GM10266 (cell line): ENCODE measurements at regions not wholly inside any gene's neighbourhood (a gene's known extent, or its start where the extent isn't known, plus 50 kb on each side); places are given as distances from the start of the nearest gene placed in this dataset.

Source experiments
- DNase-seq: peaks from one replicate; pipeline ENCODE4 v3.0.0; 2012; ENCODE audit errors: extremely low spot score
- TF ChIP-seq, protein P1 (sequence below): IDR thresholded peaks from 2 replicates; pipeline ENCODE4 v1.5.1; 2012; ENCODE audit warnings: mild to moderate bottlenecking, low read depth; ENCODE audit not compliant: control insufficient read depth, insufficient read depth; ENCODE audit errors: missing control alignments

DNA sequence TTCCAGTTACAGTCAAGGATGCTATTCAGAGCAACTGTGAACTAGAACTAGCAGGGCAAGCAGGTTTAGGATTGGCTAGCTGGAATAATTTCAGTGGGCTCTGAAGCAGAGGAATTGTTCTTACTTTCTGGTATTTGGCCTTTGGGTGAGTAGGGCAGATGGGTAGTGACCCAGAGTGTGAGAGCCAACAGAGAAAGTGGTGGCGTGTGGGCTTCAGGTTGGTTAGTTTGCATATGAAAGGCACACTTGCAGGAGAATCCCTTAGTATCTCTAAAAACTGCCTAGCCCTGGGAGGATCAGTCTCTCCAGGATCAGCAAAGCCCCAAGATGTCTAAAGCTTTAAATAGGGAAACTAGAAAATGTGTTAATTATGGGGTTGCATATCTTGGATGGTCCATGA is 67.6 kb upstream of the LRRC8B start:
- DNase-seq: no peak
- TF ChIP-seq, protein P1, sequence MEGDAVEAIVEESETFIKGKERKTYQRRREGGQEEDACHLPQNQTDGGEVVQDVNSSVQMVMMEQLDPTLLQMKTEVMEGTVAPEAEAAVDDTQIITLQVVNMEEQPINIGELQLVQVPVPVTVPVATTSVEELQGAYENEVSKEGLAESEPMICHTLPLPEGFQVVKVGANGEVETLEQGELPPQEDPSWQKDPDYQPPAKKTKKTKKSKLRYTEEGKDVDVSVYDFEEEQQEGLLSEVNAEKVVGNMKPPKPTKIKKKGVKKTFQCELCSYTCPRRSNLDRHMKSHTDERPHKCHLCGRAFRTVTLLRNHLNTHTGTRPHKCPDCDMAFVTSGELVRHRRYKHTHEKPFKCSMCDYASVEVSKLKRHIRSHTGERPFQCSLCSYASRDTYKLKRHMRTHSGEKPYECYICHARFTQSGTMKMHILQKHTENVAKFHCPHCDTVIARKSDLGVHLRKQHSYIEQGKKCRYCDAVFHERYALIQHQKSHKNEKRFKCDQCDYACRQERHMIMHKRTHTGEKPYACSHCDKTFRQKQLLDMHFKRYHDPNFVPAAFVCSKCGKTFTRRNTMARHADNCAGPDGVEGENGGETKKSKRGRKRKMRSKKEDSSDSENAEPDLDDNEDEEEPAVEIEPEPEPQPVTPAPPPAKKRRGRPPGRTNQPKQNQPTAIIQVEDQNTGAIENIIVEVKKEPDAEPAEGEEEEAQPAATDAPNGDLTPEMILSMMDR: no peak

DNA sequence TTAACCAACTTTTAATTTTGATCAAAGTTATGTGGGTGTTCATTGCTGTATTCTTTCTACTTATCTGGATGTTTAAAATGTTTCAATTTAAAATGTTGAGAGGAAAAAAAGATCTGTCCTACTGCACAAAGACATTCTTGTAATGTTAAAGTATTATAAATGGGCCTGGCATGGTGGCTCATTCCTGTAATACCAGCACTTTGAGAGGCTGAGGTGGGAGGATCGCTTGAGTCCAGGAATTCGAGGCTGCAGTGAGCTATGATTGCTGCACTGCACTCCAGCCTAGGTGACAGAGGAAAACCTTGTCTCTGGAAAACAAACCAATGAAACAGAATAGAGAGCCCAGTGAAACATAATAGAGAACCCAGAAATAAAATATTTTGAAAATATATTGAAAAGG is 65.5 kb upstream of the LRRC8B start:
- TF ChIP-seq, protein P1: no peak

DNA sequence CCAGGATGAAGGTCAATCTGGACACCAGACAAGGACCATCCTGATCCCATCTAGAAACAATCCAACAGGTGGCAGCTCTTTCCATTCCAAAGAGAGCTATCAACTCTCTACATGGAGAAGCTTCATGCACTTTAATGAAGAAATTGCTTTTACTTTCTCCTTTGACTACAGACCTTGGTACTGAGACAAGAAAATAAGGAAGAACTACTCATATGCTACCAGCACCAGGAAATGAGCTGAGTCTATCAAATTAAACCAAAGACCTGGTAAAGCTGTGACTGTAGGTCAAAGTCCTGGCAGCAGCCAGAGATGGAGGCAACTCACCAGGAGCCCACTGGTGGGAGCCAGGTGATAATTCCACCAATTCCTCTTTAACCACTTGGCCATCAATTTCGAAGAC is 64.3 kb upstream of the LRRC8B start:
- no peak for DNase-seq
- TF ChIP-seq, protein P1: no peak

More for the DNA sequence above, 65.5 kb upstream of the LRRC8B start:
- DNase-seq: no peak

DNA sequence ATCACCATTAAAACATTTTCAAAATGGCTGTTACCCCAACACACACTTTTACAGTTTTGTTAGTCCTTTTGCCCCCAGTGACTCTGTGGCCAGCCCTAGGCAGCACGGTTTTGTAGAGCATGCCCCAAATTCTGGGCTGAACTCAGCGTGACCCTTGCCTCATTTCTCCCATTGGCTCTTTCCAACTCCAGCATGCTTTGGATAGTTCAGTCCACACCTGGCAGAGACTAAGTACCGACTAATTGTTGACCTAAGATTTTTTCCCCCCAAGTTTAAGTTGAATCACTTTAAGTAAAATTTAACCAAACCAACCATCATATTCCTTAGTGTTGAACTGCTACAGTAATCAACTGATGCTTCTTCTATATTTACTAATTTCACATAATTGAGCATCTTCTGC is 62.4 kb upstream of the LRRC8B start:
- TF ChIP-seq, protein P1: no peak
- DNase-seq: no peak

DNA sequence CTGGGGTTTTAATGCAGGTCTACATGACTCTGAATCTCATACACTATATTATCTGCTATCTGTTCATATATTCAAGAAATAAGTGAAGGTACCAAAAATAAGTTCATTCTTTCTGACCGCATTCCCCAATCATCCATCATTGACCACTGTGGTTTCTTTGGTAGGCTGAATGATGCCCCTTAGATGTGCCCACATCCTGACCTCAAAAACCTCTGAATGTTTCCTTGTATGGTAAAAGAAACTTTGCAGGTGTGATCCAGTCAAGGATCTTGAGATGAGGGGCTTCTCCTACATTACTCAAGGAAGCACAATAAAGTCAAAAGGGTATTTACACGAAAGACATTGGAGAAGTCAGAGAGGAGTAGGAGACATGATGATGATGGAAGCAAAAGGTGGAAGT is 60.6 kb upstream of the LRRC8B start:
- no peak for DNase-seq
- TF ChIP-seq, protein P1: no peak

DNA sequence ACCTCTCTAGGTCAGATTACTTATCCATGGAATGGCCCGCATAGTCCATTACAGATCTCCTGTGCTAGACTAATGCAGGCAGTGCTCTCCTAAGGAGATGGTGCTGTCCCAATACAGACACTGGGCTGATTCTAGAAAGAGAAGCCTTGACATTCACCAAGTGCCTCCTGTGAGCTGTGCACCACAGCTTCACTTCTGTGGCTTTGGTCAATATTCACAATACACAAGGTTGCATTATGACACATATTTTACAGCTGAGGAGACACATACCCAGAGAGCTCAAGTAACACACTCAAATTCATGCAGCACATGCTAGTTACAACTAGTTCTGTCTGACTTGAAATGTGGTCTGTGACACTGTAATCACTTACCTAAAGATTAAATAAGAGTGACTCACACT is 59.4 kb upstream of the LRRC8B start:
- TF ChIP-seq, protein P1: no peak
- DNase-seq: no peak

DNA sequence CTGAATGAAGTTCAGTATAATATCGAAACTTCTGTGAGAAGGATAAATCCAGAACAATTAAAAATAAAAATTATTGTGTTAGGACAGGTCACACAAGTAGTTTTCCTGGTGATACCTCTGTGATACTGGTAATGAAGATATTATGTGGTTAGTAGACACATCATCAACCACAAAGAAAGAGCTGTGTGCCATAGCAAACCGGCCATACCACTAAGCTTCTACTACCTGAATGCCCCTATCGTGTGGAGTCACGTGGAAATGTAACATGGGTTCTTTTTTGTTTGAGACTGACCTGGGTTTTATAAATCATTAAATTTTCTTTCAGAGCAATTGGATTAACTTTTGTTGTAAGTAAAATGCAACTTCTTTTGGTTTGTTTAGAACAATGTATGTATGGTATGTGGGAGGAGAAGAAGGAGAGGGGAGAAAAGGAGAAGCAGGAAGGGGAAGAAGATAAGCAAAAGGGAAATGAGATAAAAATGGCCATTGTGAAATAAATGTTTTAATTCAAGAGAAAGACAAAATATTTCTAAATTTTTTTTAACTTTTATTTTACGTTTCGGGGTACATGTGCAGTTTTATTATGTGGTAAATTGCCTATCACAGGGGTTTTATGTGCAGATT is 58.2 kb upstream of the LRRC8B start:
- no peak for DNase-seq
- TF ChIP-seq, protein P1: no peak
